T-cell (primary cell): ENCODE measurements at regions not wholly inside any gene's neighbourhood (a gene's known extent, or its start where the extent isn't known, plus 50 kb on each side); places are given as distances from the start of the nearest gene placed in this dataset.
"Not testable (repeated sequence)": the region's sequence is repeated elsewhere in the genome, so short reads cannot be mapped to it uniquely, and the experiment has no call there.

Source experiments
- ATAC-seq, 4 experiments: fragments of 200-7000 bp in 3 of 4; fragments of 150-1000 bp in 1 of 4; cut with Tn5 transposase; replicated peaks in 1 of 4; 1 replicate in 3 of 4; 2 replicates in 1 of 4; pipeline ENCODE4 v1.10.0; 2021; ENCODE audit warnings: moderate library complexity in 3 of 4, mild to moderate bottlenecking in 2 of 4, moderate number of reproducible peaks in 1 of 4
- CTCF ChIA-PET, 2 donors: fragments of 300-600 bp; sonication (Branson Sonifier 250); formaldehyde crosslinking; loops; one replicate each; lab custom pipeline; 2022; ENCODE audit warnings: antibody characterized with exemption in 2 of 2; lab: Charles Lee
- POLR2A ChIA-PET, 2 donors: fragments of 300-600 bp; sonication (Branson Sonifier 250); formaldehyde crosslinking; loops; one replicate each; lab custom pipeline; 2022; ENCODE audit warnings: antibody characterized with exemption in 2 of 2; lab: Charles Lee
- DNase-seq, 35 experiments: peaks; one replicate each; pipeline versions ENCODE4 v3.0.0 to v3.0.0-alpha.2; 2013 to 2023
- H3K27ac ChIP-seq: one replicate; pipeline ENCODE4 v1.5.1; 2013; ENCODE audit warnings: low read length
- H3K27me3 ChIP-seq, 2 experiments: replicated peaks in 1 of 2; 1 replicate in 1 of 2; 2 replicates in 1 of 2; pipeline versions ENCODE4 v1.6.1 to v1.7.0; 2013; ENCODE audit warnings: low read length in 1 of 2, mixed read lengths in 1 of 2; ENCODE audit not compliant: control insufficient read depth in 2 of 2, insufficient read depth in 2 of 2; ENCODE audit errors: extremely low read depth in 1 of 2
- H3K36me3 ChIP-seq, 2 donors: 1 replicate in 1 of 2; 2 replicates in 1 of 2; pipeline versions ENCODE4 v1.6.1 to v1.7.0; 2013; ENCODE audit warnings: low read length in 1 of 2; ENCODE audit not compliant: control insufficient read depth in 2 of 2, insufficient read depth in 1 of 2; ENCODE audit errors: extremely low read depth in 1 of 2
- H3K4me1 ChIP-seq, 2 experiments: 1 replicate in 1 of 2; 2 replicates in 1 of 2; pipeline versions ENCODE4 v1.6.1 to v1.7.0; 2013; ENCODE audit warnings: low read length in 2 of 2, mixed read lengths in 1 of 2; ENCODE audit not compliant: insufficient read depth in 2 of 2, control insufficient read depth in 1 of 2; ENCODE audit errors: extremely low read depth in 1 of 2
- H3K4me3 ChIP-seq, 2 donors: 1 replicate in 1 of 2; 2 replicates in 1 of 2; pipeline versions ENCODE4 v1.5.1 to v1.7.0; 2013; ENCODE audit warnings: mild to moderate bottlenecking in 2 of 2, low read length in 1 of 2, moderate library complexity in 1 of 2; ENCODE audit not compliant: control insufficient read depth in 1 of 2; ENCODE audit errors: extremely low read depth in 1 of 2
- H3K9me3 ChIP-seq: 2 replicates; pipeline ENCODE4 v1.7.0; 2013
- H3K27ac Mint-ChIP-seq, 2 donors: one replicate each; pipeline ENCODE4 v1.8.0; 2020 to 2021; ENCODE audit warnings: mild to moderate bottlenecking in 2 of 2, mixed read lengths in 2 of 2
- H3K27me3 Mint-ChIP-seq, 2 donors: one replicate each; pipeline ENCODE4 v1.8.0; 2021 to 2022; ENCODE audit warnings: mixed read lengths in 2 of 2
- H3K36me3 Mint-ChIP-seq: one replicate; pipeline ENCODE4 v1.8.0; 2021; ENCODE audit warnings: mixed read lengths
- H3K4me1 Mint-ChIP-seq, 3 donors: one replicate each; pipeline ENCODE4 v1.8.0; 2020 to 2022; ENCODE audit warnings: mixed read lengths in 3 of 3, mild to moderate bottlenecking in 1 of 3
- H3K4me3 Mint-ChIP-seq, 3 donors: one replicate each; pipeline ENCODE4 v1.8.0; 2020 to 2022; ENCODE audit warnings: mild to moderate bottlenecking in 3 of 3, mixed read lengths in 3 of 3, moderate library complexity in 3 of 3
- H3K9me3 Mint-ChIP-seq, 3 donors: one replicate each; pipeline ENCODE4 v1.8.0; 2020 to 2022; ENCODE audit warnings: mixed read lengths in 3 of 3
- WGBS: methylation state at CpG from one replicate; pipeline ENCODE4 v1.1.5; 2013; ENCODE audit warnings: missing lambda C conversion rate; ENCODE audit not compliant: insufficient coverage; 5-methylcytosine and 5-hydroxymethylcytosine counted together

DNA sequence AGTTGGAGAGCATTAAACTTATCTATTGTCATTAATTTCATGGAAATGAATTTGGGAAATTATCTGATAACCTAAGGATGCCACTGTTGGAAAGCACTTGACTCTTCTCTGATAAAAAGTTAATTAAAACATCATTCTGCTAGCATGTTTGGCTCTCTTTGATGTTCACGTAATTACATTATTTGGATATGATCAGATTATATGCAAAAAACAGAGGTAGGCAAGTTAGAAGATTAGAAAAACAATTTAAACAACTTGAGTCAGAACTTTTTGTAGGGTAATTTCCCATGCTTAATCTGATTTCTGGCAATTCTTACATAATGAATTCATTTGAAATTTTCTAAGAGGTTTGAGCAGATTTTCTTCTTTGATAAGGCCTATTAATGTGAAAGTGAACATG lies 882.9 kb downstream of the TRAM1L1 start:
- ATAC-seq (no peak), DNase-seq (no peak)
- H3K4me3 Mint-ChIP-seq: no peak overlapping the region
- Histone ChIP-seq H3K4me3 (no peak overlapping the region), H3K4me1 (no peaks in the 10 kb centered on the region), H3K27ac (no peak overlapping the region), H3K36me3 (no peaks in the 10 kb centered on the region), H3K27me3 (no peaks in the 10 kb centered on the region), H3K9me3 (no peaks in the 10 kb centered on the region)
- WGBS: no CpG with 5 or more reads among the region's 1 CpG
- H3K36me3 Mint-ChIP-seq: no peaks in the 10 kb centered on the region
- no peaks in the 10 kb centered on the region for H3K4me1 Mint-ChIP-seq
- peaks cover 3 to 4% (median 4%) of the 10 kb centered on the region in 3 donors for H3K9me3 Mint-ChIP-seq
- no peak overlapping the region for H3K27ac Mint-ChIP-seq
- POLR2A ChIA-PET: no interaction called here
- no peaks in the 10 kb centered on the region for H3K27me3 Mint-ChIP-seq
- CTCF ChIA-PET: no interaction called here

DNA sequence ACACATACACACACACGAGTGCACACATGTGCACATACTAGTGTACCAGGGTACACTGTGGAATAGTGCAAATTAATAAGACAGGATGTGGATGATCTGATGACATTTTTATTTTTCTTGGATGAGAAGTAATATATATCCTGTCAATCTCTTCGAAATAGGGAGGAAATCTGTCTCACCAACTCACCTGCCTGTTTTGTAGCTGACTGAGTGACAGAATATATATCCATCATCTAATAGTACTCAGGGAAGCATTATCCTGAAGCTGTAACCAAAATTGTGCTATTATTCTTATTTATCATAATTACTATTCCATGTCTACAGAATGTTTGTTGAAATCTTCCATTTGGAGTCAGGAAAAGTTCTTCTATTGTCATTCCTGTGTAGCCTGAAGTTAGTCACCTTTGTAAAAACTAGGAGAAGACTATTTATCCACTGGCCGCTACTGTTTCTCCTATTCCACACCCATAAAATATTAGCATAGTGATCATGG lies 888.0 kb downstream of the TRAM1L1 start:
- H3K9me3 Mint-ChIP-seq: peaks cover 0 to 5% (median 4%) of the 10 kb centered on the region in 3 donors
- Histone ChIP-seq H3K9me3 (no peaks in the 10 kb centered on the region), H3K4me1 (no peaks in the 10 kb centered on the region), H3K27ac (no peak overlapping the region), H3K36me3 (no peaks in the 10 kb centered on the region), H3K4me3 (no peak overlapping the region), H3K27me3 (no peaks in the 10 kb centered on the region)
- DNase-seq (no peak), ATAC-seq (no peak)
- no peaks in the 10 kb centered on the region for H3K27me3 Mint-ChIP-seq
- no peaks in the 10 kb centered on the region for H3K4me1 Mint-ChIP-seq
- WGBS: no CpG with 5 or more reads among the region's 3 CpGs
- H3K36me3 Mint-ChIP-seq: no peaks in the 10 kb centered on the region
- no peak overlapping the region for H3K4me3 Mint-ChIP-seq
- ChIA-PET CTCF (no interaction called here), POLR2A (no interaction called here)
- H3K27ac Mint-ChIP-seq: no peak overlapping the region

- no peak overlapping the region for H3K4me3 ChIP-seq
- Mint-ChIP-seq H3K27ac (no peak overlapping the region), H3K27me3 (no peaks in the 10 kb centered on the region), H3K4me3 (no peak overlapping the region), H3K4me1 (no peaks in the 10 kb centered on the region), H3K9me3 (no peaks in the 10 kb centered on the region), H3K36me3 (no peaks in the 10 kb centered on the region)
- H3K27me3 ChIP-seq: no peaks in the 10 kb centered on the region
- H3K27ac ChIP-seq: no peak overlapping the region
- no peaks in the 10 kb centered on the region for H3K9me3 ChIP-seq
- no peak for ATAC-seq
- ChIA-PET POLR2A (no interaction called here), CTCF (no interaction called here)
- no peak for DNase-seq
- H3K36me3 ChIP-seq: no peaks in the 10 kb centered on the region
- H3K4me1 ChIP-seq: no peaks in the 10 kb centered on the region
These were observed 902.1 kb downstream of the TRAM1L1 start for GRCh38 chr4:116183241-116183640.

DNA sequence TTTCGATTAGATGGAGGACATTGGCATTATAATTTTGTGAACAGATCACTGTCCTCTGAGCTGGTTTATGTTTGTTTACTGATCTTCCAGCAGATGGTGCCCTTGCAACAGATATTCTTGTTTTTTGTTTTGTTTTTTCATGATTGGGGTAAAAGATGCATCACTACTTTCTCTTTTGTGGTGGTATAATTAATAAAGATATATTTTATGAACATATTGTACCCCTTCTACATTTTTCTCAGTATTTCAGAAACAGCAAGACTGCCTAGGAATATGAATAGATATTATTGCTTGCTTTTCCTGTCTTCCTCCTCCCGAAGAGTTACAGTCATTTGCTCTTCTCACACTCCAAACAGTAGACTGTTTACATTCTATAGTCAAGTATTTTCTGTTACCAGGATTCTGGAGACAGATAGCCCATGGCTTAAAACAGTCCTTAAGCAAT lies 905.2 kb downstream of the TRAM1L1 start:
- no peaks in the 10 kb centered on the region for H3K36me3 ChIP-seq
- Mint-ChIP-seq H3K27ac (no peak overlapping the region), H3K4me3 (no peak overlapping the region), H3K9me3 (peaks cover 0 to 5% (median 0%) of the 10 kb centered on the region in 3 donors), H3K27me3 (no peaks in the 10 kb centered on the region), H3K4me1 (no peaks in the 10 kb centered on the region), H3K36me3 (no peaks in the 10 kb centered on the region)
- ChIA-PET CTCF (no interaction called here), POLR2A (no interaction called here)
- DNase-seq (no peak), ATAC-seq (no peak)
- no peaks in the 10 kb centered on the region for H3K27me3 ChIP-seq
- no peaks in the 10 kb centered on the region for H3K4me1 ChIP-seq
- H3K4me3 ChIP-seq: no peak overlapping the region
- no peak overlapping the region for H3K27ac ChIP-seq
- no CpG with 5 or more reads among the region's 2 CpGs for WGBS
- no peaks in the 10 kb centered on the region for H3K9me3 ChIP-seq

- POLR2A ChIA-PET: not testable (repeated sequence)
These were observed 934.0 kb downstream of the TRAM1L1 start for GRCh38 chr4:116151371-116151770.

GRCh38 chr4:116150152-116150551 lies 935.2 kb downstream of the TRAM1L1 start:
- no peak overlapping the region for H3K27ac Mint-ChIP-seq
- ChIA-PET POLR2A (no interaction called here), CTCF (no interaction called here)
- H3K4me3 Mint-ChIP-seq: no peak overlapping the region
- H3K27ac ChIP-seq: no peak overlapping the region
- no peak for DNase-seq
- H3K9me3 ChIP-seq: no peaks in the 10 kb centered on the region
- H3K36me3 ChIP-seq: no peaks in the 10 kb centered on the region
- no peaks in the 10 kb centered on the region for H3K27me3 ChIP-seq
- H3K27me3 Mint-ChIP-seq: no peaks in the 10 kb centered on the region
- peaks cover 0 to 7% (median 0%) of the 10 kb centered on the region in 3 donors for H3K9me3 Mint-ChIP-seq
- WGBS: no CpG with 5 or more reads among the region's 1 CpG
- H3K4me3 ChIP-seq: no peak overlapping the region
- H3K36me3 Mint-ChIP-seq: no peaks in the 10 kb centered on the region
- H3K4me1 ChIP-seq: no peaks in the 10 kb centered on the region
- no peaks in the 10 kb centered on the region for H3K4me1 Mint-ChIP-seq
- no peak for ATAC-seq

More at GRCh38 chr4:116151371-116151770, 934.0 kb downstream of the TRAM1L1 start:
- ATAC-seq, DNase-seq, H3K36me3 ChIP-seq, H3K27ac ChIP-seq, H3K9me3 Mint-ChIP-seq, H3K4me1 Mint-ChIP-seq, H3K4me1 ChIP-seq, H3K4me3 ChIP-seq, H3K4me3 Mint-ChIP-seq, H3K9me3 ChIP-seq, H3K27me3 ChIP-seq, H3K36me3 Mint-ChIP-seq, H3K27ac Mint-ChIP-seq, H3K27me3 Mint-ChIP-seq: not testable (repeated sequence)
- WGBS: 85% methylated on average over 4 of the region's 9 CpGs
- CTCF ChIA-PET: interaction anchor here in 1 of 2 donors (0.6 kb wide), 1 partner anchor 30 kb away, joined by 3 read pairs; no protein-coding TSS in a partner anchor

GRCh38 chr4:116143198-116143597 lies 942.2 kb downstream of the TRAM1L1 start:
- Mint-ChIP-seq H3K36me3 (no peaks in the 10 kb centered on the region), H3K9me3 (peaks cover 0 to 14% (median 0%) of the 10 kb centered on the region in 3 donors), H3K27ac (no peak overlapping the region), H3K4me3 (no peak overlapping the region), H3K4me1 (no peaks in the 10 kb centered on the region), H3K27me3 (no peaks in the 10 kb centered on the region)
- no peaks in the 10 kb centered on the region for H3K4me1 ChIP-seq
- H3K27me3 ChIP-seq: no peaks in the 10 kb centered on the region
- ChIA-PET CTCF (no interaction called here), POLR2A (no interaction called here)
- DNase-seq (no peak), ATAC-seq (no peak)
- no peaks in the 10 kb centered on the region for H3K36me3 ChIP-seq
- no peaks in the 10 kb centered on the region for H3K9me3 ChIP-seq
- no CpG with 5 or more reads among the region's 2 CpGs for WGBS
- H3K4me3 ChIP-seq: no peak overlapping the region
- H3K27ac ChIP-seq: no peak overlapping the region
